HG02970 (cell line): ENCODE measurements at regions not wholly inside any gene's neighbourhood (a gene's known extent, or its start where the extent isn't known, plus 50 kb on each side); places are given as distances from the start of the nearest gene placed in this dataset.
"Not testable (repeated sequence)": the region's sequence is repeated elsewhere in the genome, so short reads cannot be mapped to it uniquely, and the experiment has no call there.

Source experiments
- ATAC-seq: cut with Tn5 transposase; IDR thresholded peaks from one replicate; pipeline ENCODE4 v1.9.1; 2021; ENCODE audit warnings: mild to moderate bottlenecking, moderate library complexity, moderate number of reproducible peaks; ENCODE audit not compliant: unreplicated experiment, low FRiP score

- not testable (repeated sequence) for ATAC-seq
These were observed 332.0 kb upstream of the FZD8 start for GRCh38 chr10:35973912-35974591.

GRCh38 chr10:35972275-35972674 is 330.2 kb upstream of the FZD8 start:
- no peak for ATAC-seq

GRCh38 chr10:35971397-35971796 is 329.3 kb upstream of the FZD8 start:
- ATAC-seq = no peak

GRCh38 chr10:35963685-35964084 is 321.6 kb upstream of the FZD8 start:
- no peak for ATAC-seq

- ATAC-seq = no peak
These were observed 319.4 kb upstream of the FZD8 start for GRCh38 chr10:35961501-35961900.

GRCh38 chr10:35959252-35959651 is 317.2 kb upstream of the FZD8 start:
- ATAC-seq = no peak

GRCh38 chr10:35958609-35959008 is 316.5 kb upstream of the FZD8 start:
- not testable (repeated sequence) for ATAC-seq

GRCh38 chr10:35950701-35951100 is 308.6 kb upstream of the FZD8 start:
- ATAC-seq = no peak

- no peak for ATAC-seq
These were observed 308.1 kb upstream of the FZD8 start for GRCh38 chr10:35950226-35950625.

GRCh38 chr10:35949811-35950211 is 307.7 kb upstream of the FZD8 start:
- no peak for ATAC-seq

- ATAC-seq = no peak
These were observed 304.5 kb upstream of the FZD8 start for GRCh38 chr10:35946556-35946955.

- ATAC-seq = no peak
These were observed 300.0 kb upstream of the FZD8 start for GRCh38 chr10:35942057-35942456.

GRCh38 chr10:35940141-35941041 is 298.3 kb upstream of the FZD8 start:
- ATAC-seq = no peak

- no peak for ATAC-seq
These were observed 296.1 kb upstream of the FZD8 start for GRCh38 chr10:35938160-35938559.

GRCh38 chr10:35937546-35937945 is 295.4 kb upstream of the FZD8 start:
- no peak for ATAC-seq

- ATAC-seq = no peak
These were observed 292.5 kb upstream of the FZD8 start for GRCh38 chr10:35934642-35934995.

- no peak for ATAC-seq
These were observed 292.0 kb upstream of the FZD8 start for GRCh38 chr10:35933940-35934641.

- no peak for ATAC-seq
These were observed 291.4 kb upstream of the FZD8 start for GRCh38 chr10:35933491-35933890.

- ATAC-seq = not testable (repeated sequence)
These were observed 287.9 kb upstream of the FZD8 start for GRCh38 chr10:35929962-35930361.

- ATAC-seq = no peak
These were observed 286.7 kb upstream of the FZD8 start for GRCh38 chr10:35928748-35929147.

- no peak for ATAC-seq
These were observed 285.9 kb upstream of the FZD8 start for GRCh38 chr10:35927990-35928488.
